IMR-90 (cell line): ENCODE measurements at regions not wholly inside any gene's neighbourhood (a gene's known extent, or its start where the extent isn't known, plus 50 kb on each side); places are given as distances from the start of the nearest gene placed in this dataset.

Experiments
- ATAC-seq: fragments of 200-7000 bp; cut with Tn5 transposase; 2 replicates; pipeline ENCODE4 v1.9.1; 2020; ENCODE audit warnings: low read depth, mild to moderate bottlenecking, moderate library complexity
- BruUV-seq: library from RNA; stranded (reverse); fragments of 400-500 nt; replicated peaks from 2 replicates; lab custom pipeline; 2021; lab: Mats Ljungman, UMichigan
- CTCF ChIA-PET: fragments of 300-600 bp; formaldehyde crosslinking; extraction: SDS; loops from one replicate; lab custom pipeline; 2021; ENCODE audit warnings: antibody characterized with exemption; lab: Yijun Ruan, JAX
- POLR2A ChIA-PET: fragments of 300-600 bp; sonication (Branson Sonifier 250); formaldehyde crosslinking; loops from one replicate; lab custom pipeline; 2022; ENCODE audit warnings: antibody characterized with exemption; ENCODE audit not compliant: unreplicated experiment; lab: Charles Lee
- DNase-seq: peaks from one replicate; pipeline ENCODE4 v3.0.0; 2013
- H2AFZ ChIP-seq: replicated peaks from 2 replicates; pipeline ENCODE3; 2013; ENCODE audit warnings: low read length, mild to moderate bottlenecking; ENCODE audit not compliant: poor library complexity
- H2AK5ac ChIP-seq: 2 replicates; pipeline ENCODE4 v1.6.1; 2013; ENCODE audit warnings: low read depth, low read length, inconsistent platforms
- H2AK9ac ChIP-seq: replicated peaks from 2 replicates; pipeline ENCODE3; 2013; ENCODE audit warnings: mild to moderate bottlenecking, low read depth, low read length, moderate library complexity; ENCODE audit not compliant: poor library complexity
- H2BK120ac ChIP-seq: 2 replicates; pipeline ENCODE4 v1.6.1; 2013; ENCODE audit warnings: low read depth, low read length, inconsistent platforms
- H2BK15ac ChIP-seq: 3 replicates; pipeline ENCODE4 v1.6.1; 2013; ENCODE audit warnings: low read depth, low read length, inconsistent platforms
- H2BK20ac ChIP-seq: 2 replicates; pipeline ENCODE4 v1.6.1; 2013; ENCODE audit warnings: low read depth, mild to moderate bottlenecking, inconsistent platforms, low read length, moderate library complexity
- H2BK5ac ChIP-seq: 2 replicates; pipeline ENCODE4 v1.6.1; 2013; ENCODE audit warnings: mild to moderate bottlenecking, low read depth, low read length, inconsistent platforms; ENCODE audit not compliant: poor library complexity, severe bottlenecking
- H3K14ac ChIP-seq: replicated peaks from 2 replicates; pipeline ENCODE4 v1.6.1; 2013; ENCODE audit warnings: low read depth, low read length, inconsistent platforms
- H3K18ac ChIP-seq: 2 replicates; pipeline ENCODE4 v1.6.1; 2013; ENCODE audit warnings: low read depth, low read length, control low read depth
- H3K23ac ChIP-seq: 2 replicates; pipeline ENCODE4 v1.6.1; 2013; ENCODE audit warnings: low read depth, low read length, inconsistent platforms
- H3K27ac ChIP-seq: 2 replicates; pipeline ENCODE4 v1.5.1; 2013; ENCODE audit warnings: mild to moderate bottlenecking, control low read depth, low read length; ENCODE audit not compliant: insufficient read depth
- H3K27me3 ChIP-seq: 2 replicates; pipeline ENCODE4 v1.6.1; 2013; ENCODE audit warnings: low read length; ENCODE audit not compliant: control insufficient read depth, insufficient read depth
- H3K36me3 ChIP-seq: 2 replicates; pipeline ENCODE4 v1.6.1; 2013; ENCODE audit warnings: low read length, mixed read lengths; ENCODE audit not compliant: control insufficient read depth, insufficient read depth
- H3K4ac ChIP-seq: 2 replicates; pipeline ENCODE4 v1.6.1; 2013; ENCODE audit warnings: low read depth, low read length, inconsistent platforms
- H3K4me1 ChIP-seq: 2 replicates; pipeline ENCODE4 v1.6.1; 2013; ENCODE audit warnings: low read length, mixed read lengths; ENCODE audit not compliant: control insufficient read depth, insufficient read depth
- H3K4me2 ChIP-seq: 2 replicates; pipeline ENCODE4 v1.6.1; 2013; ENCODE audit warnings: low read depth, mild to moderate bottlenecking, control low read depth, low read length, moderate library complexity
- H3K4me3 ChIP-seq: 2 replicates; pipeline ENCODE4 v1.5.1; 2013; ENCODE audit warnings: low read depth, mild to moderate bottlenecking, control low read depth, low read length, moderate library complexity; ENCODE audit not compliant: insufficient read depth
- H3K56ac ChIP-seq: 2 replicates; pipeline ENCODE4 v1.6.1; 2013; ENCODE audit warnings: low read length, inconsistent platforms; ENCODE audit not compliant: insufficient read depth; ENCODE audit errors: extremely low read depth
- H3K79me1 ChIP-seq, 2 experiments: 2 replicates each; pipeline ENCODE4 v1.6.1; 2013; ENCODE audit warnings: low read length in 2 of 2, inconsistent platforms in 1 of 2, low read depth in 1 of 2
- H3K9ac ChIP-seq: 2 replicates; pipeline ENCODE4 v1.6.1; 2013; ENCODE audit warnings: low read depth, low read length, control low read depth
- H3K9me1 ChIP-seq: 2 replicates; pipeline ENCODE4 v1.6.1; 2013; ENCODE audit warnings: low read length, inconsistent platforms; ENCODE audit not compliant: insufficient read depth
- H3K9me3 ChIP-seq: 2 replicates; pipeline ENCODE4 v1.6.1; 2013; ENCODE audit warnings: low read length; ENCODE audit not compliant: control insufficient read depth, insufficient read depth
- H4K20me1 ChIP-seq: 2 replicates; pipeline ENCODE4 v1.6.1; 2013; ENCODE audit warnings: low read length, inconsistent platforms; ENCODE audit not compliant: insufficient read depth
- H4K5ac ChIP-seq: 2 replicates; pipeline ENCODE4 v1.6.1; 2013; ENCODE audit warnings: mild to moderate bottlenecking, low read depth, low read length, control low read depth
- H4K8ac ChIP-seq, 2 experiments: 2 replicates each; pipeline ENCODE4 v1.6.1; 2013; ENCODE audit warnings: low read depth in 2 of 2, low read length in 2 of 2, control low read depth in 1 of 2, inconsistent platforms in 1 of 2
- H4K91ac ChIP-seq: 2 replicates; pipeline ENCODE4 v1.6.1; 2013; ENCODE audit warnings: low read depth, low read length, inconsistent platforms; ENCODE audit not compliant: insufficient read depth
- CHD1 ChIP-seq: IDR thresholded peaks from 2 replicates; pipeline ENCODE4 v1.6.1; 2012; ENCODE audit warnings: low read depth, low read length, improper control_type of control experiment
- FOS ChIP-seq: fragments of 150-350 bp; IDR thresholded peaks from 2 replicates; pipeline ENCODE4 v1.6.1; 2016; ENCODE audit warnings: low read depth, low read length
- MAZ ChIP-seq: IDR thresholded peaks from 2 replicates; pipeline ENCODE4 v1.6.1; 2012; ENCODE audit warnings: low read depth, mild to moderate bottlenecking, low read length, improper control_type of control experiment, moderate library complexity, borderline replicate concordance
- POLR2A ChIP-seq: IDR thresholded peaks from 2 replicates; pipeline ENCODE4 v1.6.1; 2012; ENCODE audit warnings: mild to moderate bottlenecking, low read depth, low read length
- RFX5 ChIP-seq: IDR thresholded peaks from 2 replicates; pipeline ENCODE4 v1.8.0; 2012; ENCODE audit warnings: low read depth, mild to moderate bottlenecking, low read length, moderate library complexity
- SMC3 ChIP-seq: fragments of 150-350 bp; IDR thresholded peaks from 2 replicates; pipeline ENCODE4 v1.6.1; 2016; ENCODE audit warnings: low read depth, mild to moderate bottlenecking, antibody characterized with exemption, low read length, moderate library complexity
- WGBS, 2 experiments: methylation state at CpG; one replicate each; pipeline versions ENCODE4 v1.1.5 to v1.1.7; 2013; ENCODE audit warnings: missing lambda C conversion rate in 2 of 2; ENCODE audit not compliant: insufficient read length in 1 of 2; ENCODE audit errors: extremely low coverage in 2 of 2; 5-methylcytosine and 5-hydroxymethylcytosine counted together
- dilution Hi-C: fragments of 300-500 bp; cut with HindIII; formaldehyde crosslinking; loops from one replicate; pipeline ENCODE4 v1.14.3; 2018; ENCODE audit warnings: low sequenced_read_pairs; ENCODE audit not compliant: unreplicated experiment
- in situ Hi-C: fragments of 300-500 bp; cut with MboI; formaldehyde crosslinking; loops from 3 replicates; pipeline ENCODE4 v1.14.3; 2019; ENCODE audit warnings: low sequenced_read_pairs, inconsistent platforms, mixed read lengths
- intact Hi-C: fragments of 100-400 bp; cut with micrococcal nuclease; formaldehyde crosslinking; loops from 2 replicates; pipeline ENCODE4 v1.10.0; 2022

DNA sequence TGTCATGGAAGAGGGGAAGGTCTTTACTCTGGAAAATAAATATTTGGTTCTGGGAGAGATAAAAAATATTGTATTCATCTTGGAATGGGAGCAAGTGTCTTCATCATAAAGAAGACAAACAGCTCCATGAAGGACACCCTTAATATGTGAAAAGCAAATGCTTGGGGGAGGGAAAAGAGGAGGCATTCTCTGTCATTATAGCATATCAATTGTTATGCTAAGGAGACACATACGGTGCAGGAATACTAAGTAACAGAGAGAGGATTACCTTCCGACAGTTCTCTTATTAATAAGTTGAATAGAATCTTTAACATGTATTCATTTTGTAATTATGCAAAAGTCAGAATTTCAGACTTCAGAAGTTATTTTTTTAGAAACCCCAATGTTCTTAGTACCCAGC lies 634.4 kb downstream of the UTRN start:
- in situ Hi-C loops, result no loop called here
- H4K20me1 ChIP-seq, result no peaks in the 10 kb centered on the region
- H3K56ac ChIP-seq, result no peak overlapping the region
- POLR2A ChIA-PET, result no interaction called here
- dilution Hi-C loops, result no loop called here
- BruUV-seq, result no TSS peak
- H3K36me3 ChIP-seq, result no peaks in the 10 kb centered on the region
- no peak overlapping the region for H3K14ac ChIP-seq
- H4K91ac ChIP-seq, result no peak overlapping the region
- H2BK5ac ChIP-seq, result no peak overlapping the region
- no peak overlapping the region for H3K27ac ChIP-seq
- no peaks in the 10 kb centered on the region for H3K27me3 ChIP-seq
- no peaks in the 10 kb centered on the region for H3K79me1 ChIP-seq
- WGBS, 2 experiments, result no CpG with 5 or more reads among the region's 2 CpGs
- H2AFZ ChIP-seq, result no peak overlapping the region
- H3K4me2 ChIP-seq, result no peak overlapping the region
- H3K23ac ChIP-seq, result no peak overlapping the region
- no peaks in the 10 kb centered on the region; the same call in 1 of the 2 replicates for H3K9me1 ChIP-seq
- no peaks in the 10 kb centered on the region for H3K9me3 ChIP-seq
- H2AK9ac ChIP-seq, result no peak overlapping the region
- no peak overlapping the region for H4K8ac ChIP-seq
- no peak overlapping the region for H3K4ac ChIP-seq
- no peak overlapping the region for H2BK120ac ChIP-seq
- no peak overlapping the region for H2BK20ac ChIP-seq
- TF ChIP-seq RFX5 (no peak), POLR2A (no peak), MAZ (no peak), SMC3 (no peak), CHD1 (no peak), FOS (no peak)
- no peak overlapping the region for H3K4me3 ChIP-seq
- H2BK15ac ChIP-seq, result no peak overlapping the region
- DNase-seq (no peak), ATAC-seq (no peak)
- H3K18ac ChIP-seq, result no peak overlapping the region
- intact Hi-C loops, result no loop called here
- no peak overlapping the region for H2AK5ac ChIP-seq
- no peak overlapping the region for H4K5ac ChIP-seq
- H3K4me1 ChIP-seq, result no peaks in the 10 kb centered on the region
- H3K9ac ChIP-seq, result no peak overlapping the region
- CTCF ChIA-PET, result no interaction called here
